ENCODE measurements at regions not wholly inside any gene's neighbourhood (a gene's known extent, or its start where the extent isn't known, plus 50 kb on each side); places are given as distances from the start of the nearest gene placed in this dataset.

GRCh38 chr4:31580843-31581242 is 860.7 kb downstream of the PCDH7 start:
- Histone ChIP-seq H3K27ac (no peak overlapping the region), H3K79me2 (ENCODE audit: low read depth) (no peaks in the 10 kb centered on the region), H4K20me1 (ENCODE audit: low read depth) (no peaks in the 10 kb centered on the region), H2AFZ (replicated peaks) (peak overlapping the region; percentile 3), H3K9me3 (ENCODE audit: low read depth) (no peaks in the 10 kb centered on the region), H3K27me3 (no peaks in the 10 kb centered on the region), H3K4me2 (no peak overlapping the region), H3K9ac (no peak overlapping the region), H3K4me1 (no peaks in the 10 kb centered on the region), H3K4me3 (no peak overlapping the region), H3F3A (ENCODE audit: low read depth) (no peaks in the 10 kb centered on the region), H3K36me3 (no peaks in the 10 kb centered on the region)
- DNase-seq (ENCODE audit: low spot score) = no peak
- no peaks in the 10 kb centered on the region for H3K27me3 Mint-ChIP-seq (ENCODE audit: insufficient read depth, low read depth)
- no peak overlapping the region for H3K27ac Mint-ChIP-seq
- H3K4me3 Mint-ChIP-seq = no peak overlapping the region
- TF ChIP-seq EZH2 (IDR thresholded peaks at IDR 0.05) (no peak), CTCF (IDR thresholded peaks at IDR 0.05) (no peak), EZH2phosphoT487 (IDR thresholded peaks at IDR 0.05) (no peak)
- H3K36me3 Mint-ChIP-seq = no peaks in the 10 kb centered on the region
- no peaks in the 10 kb centered on the region for H3K9me3 Mint-ChIP-seq
- H3K4me1 Mint-ChIP-seq = peaks cover 12% of the 10 kb centered on the region

- Histone ChIP-seq H3K36me3 (no peaks in the 10 kb centered on the region), H3K27me3 (no peaks in the 10 kb centered on the region), H3K9ac (no peak overlapping the region), H4K20me1 (ENCODE audit: low read depth) (no peaks in the 10 kb centered on the region), H3K4me2 (no peak overlapping the region), H3K27ac (no peak overlapping the region), H3K4me1 (no peaks in the 10 kb centered on the region), H3F3A (ENCODE audit: low read depth) (no peaks in the 10 kb centered on the region), H2AFZ (replicated peaks) (no peak overlapping the region), H3K79me2 (ENCODE audit: low read depth) (no peaks in the 10 kb centered on the region), H3K4me3 (no peak overlapping the region), H3K9me3 (ENCODE audit: low read depth) (no peaks in the 10 kb centered on the region)
- DNase-seq (ENCODE audit: low spot score) = no peak
- Mint-ChIP-seq H3K27me3 (ENCODE audit: insufficient read depth, low read depth) (no peaks in the 10 kb centered on the region), H3K36me3 (no peaks in the 10 kb centered on the region), H3K4me3 (no peak overlapping the region), H3K27ac (no peak overlapping the region), H3K9me3 (no peaks in the 10 kb centered on the region), H3K4me1 (peaks cover 3% of the 10 kb centered on the region)
- TF ChIP-seq CTCF (IDR thresholded peaks at IDR 0.05) (no peak), EZH2 (IDR thresholded peaks at IDR 0.05) (no peak), EZH2phosphoT487 (IDR thresholded peaks at IDR 0.05) (no peak)
Observed at GRCh38 chr4:31585503-31585902, 865.3 kb downstream of the PCDH7 start.

GRCh38 chr4:31592293-31592692 is 872.1 kb downstream of the PCDH7 start:
- H3K27me3 ChIP-seq = no peaks in the 10 kb centered on the region

More at GRCh38 chr4:31592293-31592692, 872.1 kb downstream of the PCDH7 start:
- H3K27ac ChIP-seq = no peak overlapping the region
- Mint-ChIP-seq H3K4me1 (no peaks in the 10 kb centered on the region), H3K27ac (no peak overlapping the region), H3K36me3 (no peaks in the 10 kb centered on the region), H3K4me3 (no peak overlapping the region), H3K9me3 (no peaks in the 10 kb centered on the region), H3K27me3 (ENCODE audit: insufficient read depth, low read depth) (peaks cover under 1% of the 10 kb centered on the region)
- no peaks in the 10 kb centered on the region for H3K36me3 ChIP-seq
- no peak overlapping the region for H3K4me2 ChIP-seq
- no peak overlapping the region for H3K9ac ChIP-seq
- H3K4me3 ChIP-seq = no peak overlapping the region
- no peaks in the 10 kb centered on the region for H3K4me1 ChIP-seq
- no peaks in the 10 kb centered on the region for H4K20me1 ChIP-seq (ENCODE audit: low read depth)
- no peaks in the 10 kb centered on the region for H3K9me3 ChIP-seq (ENCODE audit: low read depth)
- DNase-seq (ENCODE audit: low spot score) = no peak
- no peak overlapping the region for H2AFZ ChIP-seq (replicated peaks)
- no peaks in the 10 kb centered on the region for H3F3A ChIP-seq (ENCODE audit: low read depth)
- H3K79me2 ChIP-seq (ENCODE audit: low read depth) = no peaks in the 10 kb centered on the region
- no peak for TF ChIP-seq CTCF (IDR thresholded peaks at IDR 0.05)
- no peak for TF ChIP-seq EZH2 (IDR thresholded peaks at IDR 0.05)
- no peak for TF ChIP-seq EZH2phosphoT487 (IDR thresholded peaks at IDR 0.05)

All from neural progenitor cell (in vitro differentiated cells).